GM12878 (cell line): ENCODE measurements at regions not wholly inside any gene's neighbourhood (a gene's known extent, or its start where the extent isn't known, plus 50 kb on each side); places are given as distances from the start of the nearest gene placed in this dataset.

Experiments used
- ATAC-seq: fragments of 200-7000 bp; cut with Tn5 transposase; 3 replicates; pipeline ENCODE4 v1.9.1; 2020; ENCODE audit warnings: mild to moderate bottlenecking, moderate library complexity
- BruUV-seq: library from RNA; stranded (reverse); fragments of 400-500 nt; replicated peaks from 2 replicates; lab custom pipeline; 2021; lab: Mats Ljungman, UMichigan
- CTCF ChIA-PET: fragments of 300-600 bp; sonication (Branson Sonifier 250); formaldehyde crosslinking; extraction: SDS; loops from one replicate; lab custom pipeline; 2021; ENCODE audit warnings: inconsistent platforms; lab: Yijun Ruan, JAX
- POLR2A ChIA-PET: fragments of 350-600 bp; formaldehyde crosslinking; extraction: SDS; loops from one replicate; lab custom pipeline; 2021; ENCODE audit warnings: inconsistent platforms; lab: Charles Lee
- RAD21 ChIA-PET: fragments of 300-600 bp; sonication (Branson Sonifier 250); formaldehyde crosslinking; loops from one replicate; lab custom pipeline; 2023; ENCODE audit warnings: antibody characterized with exemption; ENCODE audit not compliant: unreplicated experiment; lab: Charles Lee
- SMC1A ChIA-PET: fragments of 300-600 bp; sonication (Branson Sonifier 250); formaldehyde crosslinking; loops from one replicate; lab custom pipeline; 2023; ENCODE audit not compliant: unreplicated experiment, uncharacterized antibody; lab: Charles Lee
- DNase-seq: peaks from one replicate; pipeline ENCODE4 v3.0.0-alpha.2; 2011; ENCODE audit warnings: low read depth, low spot score
- FAIRE-seq: peaks from 3 replicates; lab custom pipeline; 2011; peaks lifted over from hg19 to GRCh38; lab: Jason Lieb, UNC
- H2AFZ ChIP-seq: 2 replicates; pipeline ENCODE4 v1.6.0; 2011; ENCODE audit warnings: low read depth, low read length, control low read depth; ENCODE audit not compliant: control insufficient read depth
- H3K27ac ChIP-seq: 2 replicates; pipeline ENCODE4 v1.5.1; 2011; ENCODE audit warnings: control low read depth; ENCODE audit not compliant: control insufficient read depth, insufficient read depth
- H3K27me3 ChIP-seq, 2 experiments: replicated peaks in 1 of 2; 2 replicates each; pipeline versions ENCODE4 v1.6.0 to v1.6.1; 2011; ENCODE audit warnings: low read length in 1 of 2; ENCODE audit not compliant: control insufficient read depth in 2 of 2, insufficient read depth in 2 of 2
- H3K36me3 ChIP-seq, 2 experiments: 2 replicates each; pipeline ENCODE4 v1.5.1; 2011; ENCODE audit warnings: low read length in 1 of 2; ENCODE audit not compliant: control insufficient read depth in 2 of 2, insufficient read depth in 2 of 2
- H3K4me1 ChIP-seq: 2 replicates; pipeline ENCODE4 v1.6.1; 2011; ENCODE audit warnings: mild to moderate bottlenecking, low read length, moderate library complexity, mixed read lengths; ENCODE audit not compliant: control insufficient read depth, insufficient read depth
- H3K4me2 ChIP-seq: 2 replicates; pipeline ENCODE4 v1.6.0; 2011; ENCODE audit warnings: control low read depth; ENCODE audit not compliant: control insufficient read depth, insufficient read depth
- H3K4me3 ChIP-seq: fragments of 200-600 bp; sonication (generic); 2 replicates; pipeline ENCODE4 v1.5.1; 2016
- H3K79me2 ChIP-seq: 2 replicates; pipeline ENCODE4 v1.6.0; 2011; ENCODE audit warnings: low read length; ENCODE audit not compliant: control insufficient read depth, insufficient read depth
- H3K9ac ChIP-seq: 2 replicates; pipeline ENCODE4 v1.8.0; 2011; ENCODE audit warnings: low read length, control low read depth, mixed read lengths; ENCODE audit not compliant: control insufficient read depth, insufficient read depth
- H3K9me3 ChIP-seq: replicated peaks from 3 replicates; pipeline ENCODE4 v1.5.1; 2011; ENCODE audit warnings: mild to moderate bottlenecking, low read length; ENCODE audit not compliant: control insufficient read depth, insufficient read depth
- H4K20me1 ChIP-seq: 2 replicates; pipeline ENCODE4 v1.6.0; 2011; ENCODE audit not compliant: control insufficient read depth, insufficient read depth
- CREB1 ChIP-seq: IDR thresholded peaks from 2 replicates; pipeline ENCODE4 v1.6.1; 2012; ENCODE audit warnings: low read depth, mild to moderate bottlenecking, inconsistent platforms
- HDAC6 ChIP-seq: fragments of 200-600 bp; sonication (generic); IDR thresholded peaks from one replicate; pipeline ENCODE4 v1.8.0; 2017; ENCODE audit warnings: antibody characterized with exemption; ENCODE audit not compliant: unreplicated experiment
- KDM1A ChIP-seq: fragments of 200-600 bp; sonication (generic); IDR thresholded peaks from 2 replicates; pipeline ENCODE4 v1.6.1; 2016; ENCODE audit warnings: borderline replicate concordance
- NFXL1 ChIP-seq: fragments of 450-650 bp; IDR thresholded peaks from 2 replicates; pipeline ENCODE4 v1.6.1; 2017; ENCODE audit warnings: antibody characterized with exemption, mild to moderate bottlenecking, borderline replicate concordance
- RAD21 ChIP-seq: IDR thresholded peaks from 2 replicates; pipeline ENCODE4 v1.6.1; 2011; ENCODE audit warnings: mild to moderate bottlenecking, low read depth, low read length, moderate library complexity; ENCODE audit not compliant: insufficient read depth
- YY1 ChIP-seq: IDR thresholded peaks from 2 replicates; pipeline ENCODE4 v1.6.1; 2011; ENCODE audit warnings: low read depth, mild to moderate bottlenecking, low read length
- WGBS: methylation state at CpG from one replicate; pipeline ENCODE4 v1.1.6; 2016; ENCODE audit warnings: low lambda C conversion rate; ENCODE audit not compliant: insufficient replicate concordance, insufficient coverage; ENCODE audit errors: missing lambda C conversion rate; 5-methylcytosine and 5-hydroxymethylcytosine counted together
- in situ Hi-C: fragments of 300-500 bp; cut with MboI; formaldehyde crosslinking; loops from 9 replicates; pipeline ENCODE4 v1.14.3; 2018; ENCODE audit warnings: mixed read lengths
- intact Hi-C: fragments of 100-400 bp; cut with micrococcal nuclease; formaldehyde crosslinking; loops from one replicate; pipeline ENCODE4 v1.14.2; 2022; ENCODE audit not compliant: unreplicated experiment
- TF ChIP-seq, protein P1 (sequence below): fragments of 450-650 bp; formaldehyde crosslinking; IDR thresholded peaks from 2 replicates; pipeline ENCODE4 v1.5.0; 2022; ENCODE audit warnings: mild to moderate bottlenecking, missing genetic modification characterization
- TF ChIP-seq, protein P2 (sequence below): fragments of 450-650 bp; IDR thresholded peaks from 2 replicates; pipeline ENCODE4 v1.6.1; 2016; ENCODE audit warnings: mild to moderate bottlenecking, moderate library complexity, borderline replicate concordance

DNA sequence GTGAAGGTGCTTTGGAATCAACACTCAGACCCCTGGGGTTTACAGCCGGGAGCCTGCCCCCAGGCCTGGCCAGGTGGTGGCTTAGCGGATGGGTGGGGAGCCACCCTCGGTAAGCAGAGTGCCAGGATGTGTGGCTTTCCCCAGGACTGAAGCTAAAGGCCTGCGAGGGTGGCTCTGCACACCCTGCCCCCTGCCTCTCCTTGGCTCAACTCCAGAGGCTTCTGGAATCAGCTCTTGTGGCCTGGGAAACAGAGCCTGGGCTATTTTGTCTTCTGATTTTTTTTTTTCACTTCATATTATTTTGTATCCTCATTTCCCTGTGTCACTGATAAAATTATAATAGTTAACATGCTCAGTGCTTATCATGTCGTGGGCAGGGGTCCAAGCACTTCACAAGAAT is 79.8 kb downstream of the RHOB start:
- no peak overlapping the region for H3K27ac ChIP-seq
- H3K27me3 ChIP-seq, result no peaks in the 10 kb centered on the region
- H2AFZ ChIP-seq, result no peak overlapping the region
- no peak for DNase-seq
- TF ChIP-seq CREB1, result no peak
- TF ChIP-seq RAD21, result no peak
- TF ChIP-seq, all 136 proteins: peak for 0
- no TSS peak for BruUV-seq
- Histone ChIP-seq H3K79me2 (no peaks in the 10 kb centered on the region), H3K4me1 (peaks cover 18% of the 10 kb centered on the region), H3K36me3 (no peaks in the 10 kb centered on the region), H3K4me2 (no peak overlapping the region), H3K9me3 (no peaks in the 10 kb centered on the region), H3K4me3 (no peak overlapping the region), H4K20me1 (no peaks in the 10 kb centered on the region), H3K9ac (no peak overlapping the region)
- WGBS, result 71% methylated on average over 5 of the region's 5 CpGs
- SMC1A ChIA-PET, result interaction anchor here (1.3 to 4.3 kb wide), 11 partner anchors 9 to 115 kb away, joined by 4 to 37 read pairs (median 10); partner anchors contain the start of gene RHOB
- FAIRE-seq, result no peak
- POLR2A ChIA-PET, result interaction anchor here (0.6 to 4.0 kb wide), 3 partner anchors 11 to 80 kb away, joined by 4 to 16 read pairs (median 4); partner anchors contain the start of gene RHOB
- in situ Hi-C loops (no loop called here), intact Hi-C loops (loop anchor here (5.0 kb wide), 2 partner anchors 71 to 79 kb away; partner anchors contain the start of gene RHOB)
- RAD21 ChIA-PET, result interaction anchor here (1.3 to 4.0 kb wide), 9 partner anchors 10 to 82 kb away, joined by 3 to 42 read pairs (median 19); partner anchors contain the start of gene RHOB
- no peak for ATAC-seq
- CTCF ChIA-PET, result interaction anchor here (1.3 to 3.1 kb wide), 4 partner anchors 10 to 115 kb away, joined by 3 to 11 read pairs (median 4); partner anchors contain the start of gene RHOB

DNA sequence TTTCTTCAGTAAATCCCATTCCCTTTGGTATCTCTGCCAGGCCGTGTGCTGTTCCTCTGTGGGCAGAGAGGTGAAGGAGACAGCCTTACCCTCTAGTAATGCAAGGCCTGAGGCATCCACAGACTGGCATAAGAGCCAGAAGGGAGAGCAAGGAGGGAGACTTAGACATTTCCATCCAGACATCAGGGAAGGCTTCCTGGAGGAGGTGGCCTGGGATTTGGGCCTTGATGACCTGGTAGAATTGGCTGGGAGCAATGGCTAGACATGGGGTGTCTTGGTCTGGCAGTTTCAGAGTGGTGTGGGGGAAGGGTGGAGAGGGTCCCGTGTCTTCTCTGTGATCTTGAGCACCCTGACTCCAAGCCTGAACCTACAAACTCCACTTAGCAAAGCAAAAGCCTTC is 81.8 kb downstream of the RHOB start:
- FAIRE-seq, result no peak
- TF ChIP-seq YY1 (no peak), NFXL1 (no peak), HDAC6 (no peak), KDM1A (no peak)
- TF ChIP-seq, protein P1, sequence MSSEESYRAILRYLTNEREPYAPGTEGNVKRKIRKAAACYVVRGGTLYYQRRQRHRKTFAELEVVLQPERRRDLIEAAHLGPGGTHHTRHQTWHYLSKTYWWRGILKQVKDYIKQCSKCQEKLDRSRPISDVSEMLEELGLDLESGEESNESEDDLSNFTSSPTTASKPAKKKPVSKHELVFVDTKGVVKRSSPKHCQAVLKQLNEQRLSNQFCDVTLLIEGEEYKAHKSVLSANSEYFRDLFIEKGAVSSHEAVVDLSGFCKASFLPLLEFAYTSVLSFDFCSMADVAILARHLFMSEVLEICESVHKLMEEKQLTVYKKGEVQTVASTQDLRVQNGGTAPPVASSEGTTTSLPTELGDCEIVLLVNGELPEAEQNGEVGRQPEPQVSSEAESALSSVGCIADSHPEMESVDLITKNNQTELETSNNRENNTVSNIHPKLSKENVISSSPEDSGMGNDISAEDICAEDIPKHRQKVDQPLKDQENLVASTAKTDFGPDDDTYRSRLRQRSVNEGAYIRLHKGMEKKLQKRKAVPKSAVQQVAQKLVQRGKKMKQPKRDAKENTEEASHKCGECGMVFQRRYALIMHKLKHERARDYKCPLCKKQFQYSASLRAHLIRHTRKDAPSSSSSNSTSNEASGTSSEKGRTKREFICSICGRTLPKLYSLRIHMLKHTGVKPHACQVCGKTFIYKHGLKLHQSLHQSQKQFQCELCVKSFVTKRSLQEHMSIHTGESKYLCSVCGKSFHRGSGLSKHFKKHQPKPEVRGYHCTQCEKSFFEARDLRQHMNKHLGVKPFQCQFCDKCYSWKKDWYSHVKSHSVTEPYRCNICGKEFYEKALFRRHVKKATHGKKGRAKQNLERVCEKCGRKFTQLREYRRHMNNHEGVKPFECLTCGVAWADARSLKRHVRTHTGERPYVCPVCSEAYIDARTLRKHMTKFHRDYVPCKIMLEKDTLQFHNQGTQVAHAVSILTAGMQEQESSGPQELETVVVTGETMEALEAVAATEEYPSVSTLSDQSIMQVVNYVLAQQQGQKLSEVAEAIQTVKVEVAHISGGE, result no peak
- TF ChIP-seq, protein P2, sequence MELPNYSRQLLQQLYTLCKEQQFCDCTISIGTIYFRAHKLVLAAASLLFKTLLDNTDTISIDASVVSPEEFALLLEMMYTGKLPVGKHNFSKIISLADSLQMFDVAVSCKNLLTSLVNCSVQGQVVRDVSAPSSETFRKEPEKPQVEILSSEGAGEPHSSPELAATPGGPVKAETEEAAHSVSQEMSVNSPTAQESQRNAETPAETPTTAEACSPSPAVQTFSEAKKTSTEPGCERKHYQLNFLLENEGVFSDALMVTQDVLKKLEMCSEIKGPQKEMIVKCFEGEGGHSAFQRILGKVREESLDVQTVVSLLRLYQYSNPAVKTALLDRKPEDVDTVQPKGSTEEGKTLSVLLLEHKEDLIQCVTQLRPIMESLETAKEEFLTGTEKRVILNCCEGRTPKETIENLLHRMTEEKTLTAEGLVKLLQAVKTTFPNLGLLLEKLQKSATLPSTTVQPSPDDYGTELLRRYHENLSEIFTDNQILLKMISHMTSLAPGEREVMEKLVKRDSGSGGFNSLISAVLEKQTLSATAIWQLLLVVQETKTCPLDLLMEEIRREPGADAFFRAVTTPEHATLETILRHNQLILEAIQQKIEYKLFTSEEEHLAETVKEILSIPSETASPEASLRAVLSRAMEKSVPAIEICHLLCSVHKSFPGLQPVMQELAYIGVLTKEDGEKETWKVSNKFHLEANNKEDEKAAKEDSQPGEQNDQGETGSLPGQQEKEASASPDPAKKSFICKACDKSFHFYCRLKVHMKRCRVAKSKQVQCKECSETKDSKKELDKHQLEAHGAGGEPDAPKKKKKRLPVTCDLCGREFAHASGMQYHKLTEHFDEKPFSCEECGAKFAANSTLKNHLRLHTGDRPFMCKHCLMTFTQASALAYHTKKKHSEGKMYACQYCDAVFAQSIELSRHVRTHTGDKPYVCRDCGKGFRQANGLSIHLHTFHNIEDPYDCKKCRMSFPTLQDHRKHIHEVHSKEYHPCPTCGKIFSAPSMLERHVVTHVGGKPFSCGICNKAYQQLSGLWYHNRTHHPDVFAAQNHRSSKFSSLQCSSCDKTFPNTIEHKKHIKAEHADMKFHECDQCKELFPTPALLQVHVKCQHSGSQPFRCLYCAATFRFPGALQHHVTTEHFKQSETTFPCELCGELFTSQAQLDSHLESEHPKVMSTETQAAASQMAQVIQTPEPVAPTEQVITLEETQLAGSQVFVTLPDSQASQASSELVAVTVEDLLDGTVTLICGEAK, result no peak

More for the DNA sequence above, 81.8 kb downstream of the RHOB start:
- ChIA-PET CTCF (no interaction called here), RAD21 (no interaction called here), SMC1A (no interaction called here), POLR2A (no interaction called here)
- ATAC-seq (no peak), DNase-seq (no peak)
- no peak overlapping the region for H3K4me3 ChIP-seq
- no peak overlapping the region for H2AFZ ChIP-seq
- H4K20me1 ChIP-seq, result no peaks in the 10 kb centered on the region
- BruUV-seq, result no TSS peak
- no peak overlapping the region for H3K4me2 ChIP-seq
- intact Hi-C loops, result loop anchor here (5.0 kb wide), 2 partner anchors 69 to 81 kb away; partner anchors contain the start of gene RHOB
- H3K36me3 ChIP-seq, result no peaks in the 10 kb centered on the region
- H3K9me3 ChIP-seq, result no peaks in the 10 kb centered on the region
- H3K4me1 ChIP-seq, result peaks cover 18% of the 10 kb centered on the region
- no peaks in the 10 kb centered on the region for H3K79me2 ChIP-seq
- H3K27ac ChIP-seq, result no peak overlapping the region
- H3K9ac ChIP-seq, result no peak overlapping the region
- WGBS, result 42% methylated on average over 2 of the region's 2 CpGs
- H3K27me3 ChIP-seq, result peaks cover 2 to 4% of the 10 kb centered on the region in 2 experiments; a peak in 3 of 4 replicates
- in situ Hi-C loops, result no loop called here
